Right atrium auricular region (tissue), 2 donors: ENCODE measurements at regions not wholly inside any gene's neighbourhood (a gene's known extent, or its start where the extent isn't known, plus 50 kb on each side); places are given as distances from the start of the nearest gene placed in this dataset.

Experiments
- DNase-seq: peaks from one replicate; pipeline ENCODE4 v3.0.0-alpha.2; 2019; ENCODE audit warnings: low spot score
- H3K27ac ChIP-seq, 2 donors: fragments of 200-600 bp; sonication (generic); 1 replicate in 1 of 2; 2 replicates in 1 of 2; pipeline ENCODE4 v1.5.1; 2016 to 2019
- H3K27me3 ChIP-seq, 2 donors: fragments of 200-600 bp; sonication (generic); one replicate each; pipeline versions ENCODE4 v1.5.1 to v1.6.0; 2017 to 2019
- H3K36me3 ChIP-seq: fragments of 200-600 bp; sonication (generic); one replicate; pipeline ENCODE4 v1.5.1; 2016
- H3K4me1 ChIP-seq, 2 donors: fragments of 200-600 bp; sonication (generic); one replicate each; pipeline versions ENCODE4 v1.5.1 to v1.6.0; 2017 to 2019
- H3K4me3 ChIP-seq, 2 donors: fragments of 200-600 bp; sonication (generic); 1 replicate in 1 of 2; 2 replicates in 1 of 2; pipeline ENCODE4 v1.5.1; 2017 to 2019; ENCODE audit warnings: mild to moderate bottlenecking in 1 of 2, moderate library complexity in 1 of 2
- H3K9me3 ChIP-seq, 2 donors: fragments of 200-600 bp; sonication (generic); one replicate each; pipeline ENCODE4 v1.5.1; 2019
- TF ChIP-seq, protein P1 (sequence below), 2 donors: fragments of 200-600 bp; sonication (generic); IDR thresholded peaks; one replicate each; pipeline ENCODE4 v1.5.1; 2019; ENCODE audit warnings: antibody characterized with exemption in 2 of 2

DNA sequence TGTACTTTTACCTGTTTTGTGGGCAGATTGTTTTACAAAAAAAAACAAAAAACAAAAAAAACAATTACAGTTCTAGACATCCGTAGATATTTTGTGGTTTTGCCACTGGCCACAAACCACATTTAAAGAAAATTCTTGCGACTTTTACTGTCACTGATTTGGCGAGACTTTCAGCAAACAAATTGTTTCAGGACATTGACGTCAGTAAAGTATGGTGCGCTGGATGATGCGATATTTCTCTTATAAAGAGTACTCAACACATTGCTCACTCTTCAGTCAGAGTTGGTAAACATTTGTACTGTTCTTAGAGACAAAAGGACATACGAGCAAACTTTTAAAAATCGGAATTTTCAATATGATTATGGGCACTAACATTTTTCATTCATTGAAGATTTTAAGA is 229.8 kb downstream of the HAO1 start:
- Histone ChIP-seq H3K4me3 (no peak overlapping the region), H3K4me1 (no peaks in the 10 kb centered on the region), H3K9me3 (no peaks in the 10 kb centered on the region), H3K36me3 (no peaks in the 10 kb centered on the region), H3K27ac (no peak overlapping the region), H3K27me3 (no peaks in the 10 kb centered on the region)
- DNase-seq: no peak
- TF ChIP-seq, protein P1, sequence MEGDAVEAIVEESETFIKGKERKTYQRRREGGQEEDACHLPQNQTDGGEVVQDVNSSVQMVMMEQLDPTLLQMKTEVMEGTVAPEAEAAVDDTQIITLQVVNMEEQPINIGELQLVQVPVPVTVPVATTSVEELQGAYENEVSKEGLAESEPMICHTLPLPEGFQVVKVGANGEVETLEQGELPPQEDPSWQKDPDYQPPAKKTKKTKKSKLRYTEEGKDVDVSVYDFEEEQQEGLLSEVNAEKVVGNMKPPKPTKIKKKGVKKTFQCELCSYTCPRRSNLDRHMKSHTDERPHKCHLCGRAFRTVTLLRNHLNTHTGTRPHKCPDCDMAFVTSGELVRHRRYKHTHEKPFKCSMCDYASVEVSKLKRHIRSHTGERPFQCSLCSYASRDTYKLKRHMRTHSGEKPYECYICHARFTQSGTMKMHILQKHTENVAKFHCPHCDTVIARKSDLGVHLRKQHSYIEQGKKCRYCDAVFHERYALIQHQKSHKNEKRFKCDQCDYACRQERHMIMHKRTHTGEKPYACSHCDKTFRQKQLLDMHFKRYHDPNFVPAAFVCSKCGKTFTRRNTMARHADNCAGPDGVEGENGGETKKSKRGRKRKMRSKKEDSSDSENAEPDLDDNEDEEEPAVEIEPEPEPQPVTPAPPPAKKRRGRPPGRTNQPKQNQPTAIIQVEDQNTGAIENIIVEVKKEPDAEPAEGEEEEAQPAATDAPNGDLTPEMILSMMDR (IDR thresholded peaks at IDR 0.05): no peak

DNA sequence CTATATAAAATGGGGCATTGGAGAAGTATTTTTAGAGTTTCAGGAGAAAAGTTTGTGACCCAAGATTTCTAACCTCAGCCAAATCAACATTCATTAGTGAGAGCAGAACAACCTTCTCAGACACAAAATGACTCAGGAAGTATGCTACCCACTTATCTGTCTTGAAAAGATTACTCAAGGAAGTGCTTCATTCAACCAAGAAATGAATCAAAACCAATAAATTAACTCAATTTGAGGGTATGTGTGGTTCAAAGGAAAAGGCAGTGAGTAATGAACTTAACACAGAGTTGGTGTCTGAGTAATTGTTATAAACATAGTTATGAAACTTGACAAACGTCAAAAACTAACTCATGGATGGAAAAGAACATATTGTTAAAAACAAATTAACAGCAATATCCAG is 227.6 kb downstream of the HAO1 start:
- TF ChIP-seq, protein P1 (IDR thresholded peaks at IDR 0.05): no peak
- H3K27me3 ChIP-seq: no peaks in the 10 kb centered on the region
- DNase-seq: no peak
- H3K9me3 ChIP-seq: no peaks in the 10 kb centered on the region
- no peak overlapping the region for H3K27ac ChIP-seq
- no peak overlapping the region for H3K4me3 ChIP-seq
- H3K4me1 ChIP-seq: no peaks in the 10 kb centered on the region
- no peaks in the 10 kb centered on the region for H3K36me3 ChIP-seq

DNA sequence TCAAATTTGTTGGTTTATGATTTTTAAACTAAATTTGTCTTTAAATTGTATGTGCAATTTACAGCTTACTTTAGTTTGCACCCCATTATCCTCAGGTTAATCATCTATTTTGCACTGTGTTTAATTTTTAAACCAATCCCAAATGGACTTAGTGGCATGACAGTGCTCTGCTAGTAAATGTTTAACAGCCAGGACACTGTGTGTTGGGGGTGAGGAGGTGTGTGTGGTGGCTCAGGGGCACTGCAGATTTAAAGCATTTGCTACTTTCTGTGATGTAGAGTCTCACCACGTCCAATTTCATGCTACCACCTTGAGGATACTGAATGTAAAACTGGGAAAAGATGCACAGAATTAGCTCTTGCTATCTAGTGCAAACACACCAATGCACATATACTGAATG is 225.7 kb downstream of the HAO1 start:
- no peak overlapping the region for H3K4me3 ChIP-seq
- H3K27me3 ChIP-seq: no peaks in the 10 kb centered on the region
- no peak overlapping the region for H3K27ac ChIP-seq
- no peak for DNase-seq
- H3K36me3 ChIP-seq: no peaks in the 10 kb centered on the region
- no peaks in the 10 kb centered on the region for H3K4me1 ChIP-seq
- TF ChIP-seq, protein P1 (IDR thresholded peaks at IDR 0.05): no peak
- H3K9me3 ChIP-seq: no peaks in the 10 kb centered on the region

DNA sequence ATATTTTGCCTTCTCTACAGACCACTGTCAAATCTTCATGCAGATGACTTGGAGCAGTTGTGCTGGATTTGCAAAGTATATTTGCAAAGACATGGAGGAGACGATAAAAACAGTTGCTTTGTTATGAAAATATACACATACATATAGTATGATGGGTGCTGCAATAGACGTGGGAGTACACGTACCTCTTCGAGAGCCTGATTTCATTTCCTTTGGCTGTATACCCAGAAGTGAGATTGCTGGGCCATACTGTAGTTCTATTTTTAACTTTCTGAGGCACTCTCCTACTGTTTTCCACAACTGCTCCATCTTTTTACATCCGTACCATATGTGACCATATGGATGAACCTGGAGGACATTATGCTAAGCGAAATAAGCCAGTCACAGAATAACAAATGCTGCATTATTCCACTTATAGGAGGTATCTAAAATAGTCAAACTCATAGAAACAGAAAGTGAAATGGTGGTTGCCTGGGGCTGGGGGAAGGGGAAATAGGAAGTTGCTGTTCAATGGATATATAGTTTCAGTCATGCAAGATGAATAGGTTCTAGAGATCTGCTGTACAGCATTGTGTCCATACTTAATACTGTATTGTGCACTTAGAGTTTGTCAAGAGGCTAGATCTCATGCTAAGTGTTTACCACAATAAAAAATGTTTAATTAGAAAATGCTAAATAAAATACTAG is 223.8 kb downstream of the HAO1 start:
- no peaks in the 10 kb centered on the region for H3K27me3 ChIP-seq
- H3K4me1 ChIP-seq: no peaks in the 10 kb centered on the region
- no peaks in the 10 kb centered on the region for H3K9me3 ChIP-seq
- H3K36me3 ChIP-seq: no peaks in the 10 kb centered on the region
- DNase-seq: no peak
- no peak overlapping the region for H3K27ac ChIP-seq
- no peak overlapping the region for H3K4me3 ChIP-seq
- TF ChIP-seq, protein P1 (IDR thresholded peaks at IDR 0.05): no peak

DNA sequence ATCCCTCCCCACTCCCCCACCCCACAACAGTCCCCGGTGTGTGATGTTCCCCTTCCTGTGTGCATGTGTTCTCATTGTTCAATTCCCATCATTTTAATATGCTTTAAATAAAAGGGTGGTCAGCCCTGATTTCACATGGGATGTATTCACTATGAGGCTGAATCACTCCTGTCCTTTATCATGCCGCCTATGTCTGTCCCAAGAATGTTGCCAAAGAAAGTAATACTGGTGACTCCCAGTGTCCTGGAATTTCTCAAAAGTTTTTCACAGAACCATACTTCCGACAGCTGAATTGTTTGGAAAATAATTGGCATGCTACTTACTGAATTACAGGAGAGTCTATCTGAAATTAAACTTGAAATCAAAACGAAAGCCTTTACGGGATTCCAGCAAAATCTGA is 217.7 kb downstream of the HAO1 start:
- H3K4me3 ChIP-seq: no peak overlapping the region
- H3K4me1 ChIP-seq: no peaks in the 10 kb centered on the region

More for the DNA sequence above, 217.7 kb downstream of the HAO1 start:
- H3K36me3 ChIP-seq: no peaks in the 10 kb centered on the region
- DNase-seq: no peak
- no peaks in the 10 kb centered on the region for H3K9me3 ChIP-seq
- no peaks in the 10 kb centered on the region for H3K27me3 ChIP-seq
- TF ChIP-seq, protein P1 (IDR thresholded peaks at IDR 0.05): no peak
- H3K27ac ChIP-seq: no peak overlapping the region
